ENCODE measurements at regions not wholly inside any gene's neighbourhood (a gene's known extent, or its start where the extent isn't known, plus 50 kb on each side); places are given as distances from the start of the nearest gene placed in this dataset.
A peak's percentile ranks its signal among the peaks of the same experiment; 100 is the strongest.

GRCh38 chr7:156318426-156318825 lies 322.1 kb upstream of the RNF32 start:
- in situ Hi-C loops (cut with HindIII; ENCODE audit: low pct_unique_long_range_greater_than_20kb, low sequenced_read_pairs) = no loop called here
- TF ChIP-seq JUND (IDR thresholded peaks at IDR 0.05; ENCODE audit: low read depth) = no peak
- DNase-seq (ENCODE audit: low read depth in 1 of 2, low spot score in 1 of 2) = peak in 1 of 2 experiments; percentile 7

- no peak for DNase-seq (ENCODE audit: low read depth in 1 of 2, low spot score in 1 of 2)
- in situ Hi-C loops (cut with HindIII; ENCODE audit: low pct_unique_long_range_greater_than_20kb, low sequenced_read_pairs) = no loop called here
- TF ChIP-seq JUND (IDR thresholded peaks at IDR 0.05; ENCODE audit: low read depth) = no peak
Observed at GRCh38 chr7:156309016-156309620, 331.5 kb upstream of the RNF32 start.

GRCh38 chr7:156307193-156307592 lies 333.4 kb upstream of the RNF32 start:
- no peak for TF ChIP-seq JUND (IDR thresholded peaks at IDR 0.05; ENCODE audit: low read depth)
- in situ Hi-C loops (cut with HindIII; ENCODE audit: low pct_unique_long_range_greater_than_20kb, low sequenced_read_pairs) = no loop called here

GRCh38 chr7:156305351-156305750 lies 335.2 kb upstream of the RNF32 start:
- no peak for TF ChIP-seq JUND (IDR thresholded peaks at IDR 0.05; ENCODE audit: low read depth)
- in situ Hi-C loops (cut with HindIII; ENCODE audit: low pct_unique_long_range_greater_than_20kb, low sequenced_read_pairs) = no loop called here
- DNase-seq (ENCODE audit: low read depth in 1 of 2, low spot score in 1 of 2) = no peak

More at GRCh38 chr7:156307193-156307592, 333.4 kb upstream of the RNF32 start:
- no peak for DNase-seq (ENCODE audit: low read depth in 1 of 2, low spot score in 1 of 2)

- no peak for TF ChIP-seq JUND (IDR thresholded peaks at IDR 0.05; ENCODE audit: low read depth)
- in situ Hi-C loops (cut with HindIII; ENCODE audit: low pct_unique_long_range_greater_than_20kb, low sequenced_read_pairs) = no loop called here
- no peak for DNase-seq (ENCODE audit: low read depth in 1 of 2, low spot score in 1 of 2)
Observed at GRCh38 chr7:156282816-156283215, 357.8 kb upstream of the RNF32 start.

GRCh38 chr7:156279635-156280034 lies 360.9 kb upstream of the RNF32 start:
- in situ Hi-C loops (cut with HindIII; ENCODE audit: low pct_unique_long_range_greater_than_20kb, low sequenced_read_pairs) = no loop called here
- TF ChIP-seq JUND (IDR thresholded peaks at IDR 0.05; ENCODE audit: low read depth) = no peak
- DNase-seq (ENCODE audit: low read depth in 1 of 2, low spot score in 1 of 2) = no peak

GRCh38 chr7:156275292-156275691 lies 365.3 kb upstream of the RNF32 start:
- in situ Hi-C loops (cut with HindIII; ENCODE audit: low pct_unique_long_range_greater_than_20kb, low sequenced_read_pairs) = no loop called here
- TF ChIP-seq JUND (IDR thresholded peaks at IDR 0.05; ENCODE audit: low read depth) = no peak
- no peak for DNase-seq (ENCODE audit: low read depth in 1 of 2, low spot score in 1 of 2)

- in situ Hi-C loops (cut with HindIII; ENCODE audit: low pct_unique_long_range_greater_than_20kb, low sequenced_read_pairs) = no loop called here
- DNase-seq (ENCODE audit: low read depth in 1 of 2, low spot score in 1 of 2) = no peak
- no peak for TF ChIP-seq JUND (IDR thresholded peaks at IDR 0.05; ENCODE audit: low read depth)
Observed at GRCh38 chr7:156274557-156274956, 366.0 kb upstream of the RNF32 start.

GRCh38 chr7:156261581-156261980 lies 379.0 kb upstream of the RNF32 start:
- in situ Hi-C loops (cut with HindIII; ENCODE audit: low pct_unique_long_range_greater_than_20kb, low sequenced_read_pairs) = no loop called here
- TF ChIP-seq JUND (IDR thresholded peaks at IDR 0.05; ENCODE audit: low read depth) = no peak

GRCh38 chr7:156257904-156258303 lies 382.7 kb upstream of the RNF32 start:
- TF ChIP-seq JUND (IDR thresholded peaks at IDR 0.05; ENCODE audit: low read depth) = no peak
- in situ Hi-C loops (cut with HindIII; ENCODE audit: low pct_unique_long_range_greater_than_20kb, low sequenced_read_pairs) = no loop called here
- no peak for DNase-seq (ENCODE audit: low read depth in 1 of 2, low spot score in 1 of 2)

More at GRCh38 chr7:156261581-156261980, 379.0 kb upstream of the RNF32 start:
- DNase-seq (ENCODE audit: low read depth in 1 of 2, low spot score in 1 of 2) = no peak

GRCh38 chr7:156255635-156256034 lies 384.9 kb upstream of the RNF32 start:
- in situ Hi-C loops (cut with HindIII; ENCODE audit: low pct_unique_long_range_greater_than_20kb, low sequenced_read_pairs) = no loop called here
- DNase-seq (ENCODE audit: low read depth in 1 of 2, low spot score in 1 of 2) = no peak
- no peak for TF ChIP-seq JUND (IDR thresholded peaks at IDR 0.05; ENCODE audit: low read depth)

GRCh38 chr7:156251861-156252260 lies 388.7 kb upstream of the RNF32 start:
- in situ Hi-C loops (cut with HindIII; ENCODE audit: low pct_unique_long_range_greater_than_20kb, low sequenced_read_pairs) = no loop called here
- TF ChIP-seq JUND (IDR thresholded peaks at IDR 0.05; ENCODE audit: low read depth) = no peak
- DNase-seq (ENCODE audit: low read depth in 1 of 2, low spot score in 1 of 2) = no peak

- DNase-seq (ENCODE audit: low read depth in 1 of 2, low spot score in 1 of 2) = no peak
- in situ Hi-C loops (cut with HindIII; ENCODE audit: low pct_unique_long_range_greater_than_20kb, low sequenced_read_pairs) = no loop called here
- no peak for TF ChIP-seq JUND (IDR thresholded peaks at IDR 0.05; ENCODE audit: low read depth)
Observed at GRCh38 chr7:156240532-156240931, 400.0 kb upstream of the RNF32 start.
